Dendritic cell treated with granulocyte-macrophage colony-stimulating factor and Interleukin-4, amounts not matched to agents 40 ng/mL and 50 ng/mL, for 4 days (primary cell): ENCODE measurements at regions not wholly inside any gene's neighbourhood (a gene's known extent, or its start where the extent isn't known, plus 50 kb on each side); places are given as distances from the start of the nearest gene placed in this dataset.
"Not testable (repeated sequence)": the region's sequence is repeated elsewhere in the genome, so short reads cannot be mapped to it uniquely, and the experiment has no call there.

Experiments
- H3K27ac Mint-ChIP-seq: one replicate; pipeline ENCODE4 v1.8.0; 2022; ENCODE audit warnings: mild to moderate bottlenecking, mixed read lengths
- H3K27me3 Mint-ChIP-seq: one replicate; pipeline ENCODE4 v1.8.0; 2022; ENCODE audit warnings: mild to moderate bottlenecking, mixed read lengths
- H3K36me3 Mint-ChIP-seq: one replicate; pipeline ENCODE4 v1.8.0; 2022; ENCODE audit warnings: low read depth, mixed read lengths
- H3K4me1 Mint-ChIP-seq: one replicate; pipeline ENCODE4 v1.8.0; 2022; ENCODE audit warnings: low read depth, mixed read lengths
- H3K4me3 Mint-ChIP-seq: one replicate; pipeline ENCODE4 v1.8.0; 2022; ENCODE audit warnings: mild to moderate bottlenecking, moderate library complexity, mixed read lengths
- H3K9me3 Mint-ChIP-seq: one replicate; pipeline ENCODE4 v1.8.0; 2022; ENCODE audit warnings: mixed read lengths
- intact Hi-C: fragments of 100-400 bp; cut with micrococcal nuclease; formaldehyde crosslinking; loops from one replicate; pipeline ENCODE4 v1.15.0; 2022

- H3K4me1 Mint-ChIP-seq = no peaks in the 10 kb centered on the region
Observed at GRCh38 chr20:24855848-24856247, 93.2 kb upstream of the CST7 start.

GRCh38 chr20:24858500-24858899, 90.6 kb upstream of the CST7 start:
- intact Hi-C loops, H3K4me1 Mint-ChIP-seq, H3K27me3 Mint-ChIP-seq, H3K36me3 Mint-ChIP-seq, H3K4me3 Mint-ChIP-seq, H3K27ac Mint-ChIP-seq: not testable (repeated sequence)
- peaks cover 51% of the 10 kb centered on the region for H3K9me3 Mint-ChIP-seq

More at GRCh38 chr20:24855848-24856247, 93.2 kb upstream of the CST7 start:
- H3K27me3 Mint-ChIP-seq = no peaks in the 10 kb centered on the region
- H3K27ac Mint-ChIP-seq = no peak overlapping the region
- peaks cover 51% of the 10 kb centered on the region for H3K9me3 Mint-ChIP-seq
- intact Hi-C loops = no loop called here
- no peak overlapping the region for H3K4me3 Mint-ChIP-seq
- H3K36me3 Mint-ChIP-seq = no peaks in the 10 kb centered on the region

- peaks cover 48% of the 10 kb centered on the region for H3K9me3 Mint-ChIP-seq
- no peaks in the 10 kb centered on the region for H3K4me1 Mint-ChIP-seq
- no peaks in the 10 kb centered on the region for H3K36me3 Mint-ChIP-seq
- H3K27me3 Mint-ChIP-seq = no peaks in the 10 kb centered on the region
- intact Hi-C loops = no loop called here
- no peak overlapping the region for H3K27ac Mint-ChIP-seq
- no peak overlapping the region for H3K4me3 Mint-ChIP-seq
Observed at GRCh38 chr20:24859539-24859938, 89.5 kb upstream of the CST7 start.

- no peaks in the 10 kb centered on the region for H3K27me3 Mint-ChIP-seq
- no peaks in the 10 kb centered on the region for H3K36me3 Mint-ChIP-seq
- H3K27ac Mint-ChIP-seq = no peak overlapping the region
- no peaks in the 10 kb centered on the region for H3K4me1 Mint-ChIP-seq
- H3K4me3 Mint-ChIP-seq = no peak overlapping the region
- H3K9me3 Mint-ChIP-seq = peaks cover 42% of the 10 kb centered on the region
- intact Hi-C loops = no loop called here
Observed at GRCh38 chr20:24862186-24862585, 86.9 kb upstream of the CST7 start.

DNA sequence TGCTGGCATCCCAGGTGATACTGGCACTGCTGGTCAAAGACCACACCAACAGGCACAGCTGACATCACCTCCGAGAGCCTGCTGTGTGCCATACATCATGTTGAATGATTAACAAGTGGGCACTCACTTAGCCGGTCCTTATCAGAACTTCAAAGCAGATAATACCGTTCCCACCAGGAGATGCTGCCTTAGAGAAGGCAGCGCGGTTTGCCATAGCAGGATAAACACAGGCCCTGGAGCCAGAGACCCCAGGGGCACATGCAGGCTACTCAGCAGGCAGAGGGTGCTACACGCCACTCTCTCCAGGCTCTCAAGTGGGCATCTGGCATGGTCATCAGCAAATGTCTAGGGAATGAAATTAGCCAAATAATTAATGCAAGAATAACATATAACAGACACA, 86.5 kb upstream of the CST7 start:
- H3K4me3 Mint-ChIP-seq = no peak overlapping the region
- peaks cover 37% of the 10 kb centered on the region for H3K9me3 Mint-ChIP-seq
- intact Hi-C loops = no loop called here
- no peaks in the 10 kb centered on the region for H3K36me3 Mint-ChIP-seq
- H3K27me3 Mint-ChIP-seq = no peaks in the 10 kb centered on the region
- H3K27ac Mint-ChIP-seq = no peak overlapping the region
- H3K4me1 Mint-ChIP-seq = no peaks in the 10 kb centered on the region

DNA sequence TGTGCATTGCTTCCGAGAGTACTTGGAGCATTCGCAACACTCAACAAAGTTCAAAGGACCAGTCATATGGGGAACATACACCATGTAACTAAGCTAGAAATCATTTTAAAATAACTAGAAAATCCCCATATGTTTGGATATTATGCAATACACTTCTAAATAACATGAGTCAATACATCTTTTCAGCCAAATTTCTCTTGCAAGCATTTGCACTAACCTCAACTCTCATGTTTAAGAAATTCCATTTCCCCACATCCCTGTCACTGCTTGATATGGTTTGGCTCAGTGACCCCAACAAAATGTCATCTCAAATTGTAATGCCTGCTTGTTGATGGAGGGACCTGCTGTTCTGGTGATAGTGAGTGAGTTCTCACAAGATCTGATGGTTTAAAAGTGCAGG, 85.7 kb upstream of the CST7 start:
- intact Hi-C loops = no loop called here
- H3K4me3 Mint-ChIP-seq = no peak overlapping the region
- no peak overlapping the region for H3K27ac Mint-ChIP-seq
- H3K4me1 Mint-ChIP-seq = no peaks in the 10 kb centered on the region
- no peaks in the 10 kb centered on the region for H3K36me3 Mint-ChIP-seq
- H3K27me3 Mint-ChIP-seq = no peaks in the 10 kb centered on the region
- peaks cover 36% of the 10 kb centered on the region for H3K9me3 Mint-ChIP-seq

- Mint-ChIP-seq H3K4me3 (no peak overlapping the region), H3K27ac (no peak overlapping the region)
Observed at GRCh38 chr20:24866008-24866407, 83.1 kb upstream of the CST7 start.

DNA sequence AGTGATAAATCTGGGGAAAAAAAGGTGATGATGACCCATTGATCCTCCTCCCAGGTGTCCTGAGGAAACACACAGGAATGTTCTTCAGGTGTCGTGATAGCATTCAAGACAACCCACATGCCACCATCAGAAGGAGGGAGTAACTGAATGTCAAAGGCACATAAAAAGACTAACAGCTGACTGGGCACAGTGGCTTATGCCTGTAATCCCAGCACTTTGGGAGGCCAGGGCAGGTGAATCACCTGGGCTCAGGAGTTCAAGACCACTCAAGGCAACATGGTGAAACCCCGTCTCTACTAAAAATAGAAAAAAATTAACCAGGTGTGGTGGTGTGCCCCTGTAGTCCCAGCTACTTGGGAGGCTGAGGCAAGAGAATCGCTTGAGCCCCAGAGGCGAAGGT, 82.3 kb upstream of the CST7 start:
- H3K36me3 Mint-ChIP-seq = no peaks in the 10 kb centered on the region
- intact Hi-C loops = no loop called here
- H3K4me3 Mint-ChIP-seq = no peak overlapping the region
- no peaks in the 10 kb centered on the region for H3K4me1 Mint-ChIP-seq
- no peaks in the 10 kb centered on the region for H3K27me3 Mint-ChIP-seq
- peaks cover 20% of the 10 kb centered on the region for H3K9me3 Mint-ChIP-seq
- H3K27ac Mint-ChIP-seq = no peak overlapping the region

More at GRCh38 chr20:24866008-24866407, 83.1 kb upstream of the CST7 start:
- no peaks in the 10 kb centered on the region for H3K4me1 Mint-ChIP-seq
- intact Hi-C loops = no loop called here
- no peaks in the 10 kb centered on the region for H3K27me3 Mint-ChIP-seq
- no peaks in the 10 kb centered on the region for H3K36me3 Mint-ChIP-seq
- H3K9me3 Mint-ChIP-seq = peaks cover 20% of the 10 kb centered on the region

DNA sequence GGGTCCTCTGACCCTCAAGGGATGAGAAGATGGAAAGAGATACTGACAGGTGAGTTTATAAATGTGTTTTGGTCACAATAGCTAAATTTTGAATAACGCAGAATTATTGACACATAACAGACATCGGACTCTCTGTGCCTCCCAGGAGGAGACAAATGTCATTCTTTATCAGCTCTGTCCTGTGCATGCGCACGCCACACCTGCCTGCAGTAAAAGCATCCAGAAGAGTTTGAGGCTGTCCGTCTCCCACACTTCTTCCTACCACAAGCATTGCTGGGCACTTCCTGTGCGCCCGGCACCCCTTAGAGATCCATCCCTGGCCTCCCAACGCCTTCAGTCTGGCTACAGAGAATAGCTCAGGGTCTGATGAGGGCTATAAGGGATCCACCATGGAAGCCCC, 81.5 kb upstream of the CST7 start:
- H3K36me3 Mint-ChIP-seq = no peaks in the 10 kb centered on the region
- no peak overlapping the region for H3K4me3 Mint-ChIP-seq
- peaks cover 4% of the 10 kb centered on the region for H3K27me3 Mint-ChIP-seq
- H3K27ac Mint-ChIP-seq = no peak overlapping the region
- no peaks in the 10 kb centered on the region for H3K4me1 Mint-ChIP-seq
- intact Hi-C loops = no loop called here
- peaks cover 20% of the 10 kb centered on the region for H3K9me3 Mint-ChIP-seq

DNA sequence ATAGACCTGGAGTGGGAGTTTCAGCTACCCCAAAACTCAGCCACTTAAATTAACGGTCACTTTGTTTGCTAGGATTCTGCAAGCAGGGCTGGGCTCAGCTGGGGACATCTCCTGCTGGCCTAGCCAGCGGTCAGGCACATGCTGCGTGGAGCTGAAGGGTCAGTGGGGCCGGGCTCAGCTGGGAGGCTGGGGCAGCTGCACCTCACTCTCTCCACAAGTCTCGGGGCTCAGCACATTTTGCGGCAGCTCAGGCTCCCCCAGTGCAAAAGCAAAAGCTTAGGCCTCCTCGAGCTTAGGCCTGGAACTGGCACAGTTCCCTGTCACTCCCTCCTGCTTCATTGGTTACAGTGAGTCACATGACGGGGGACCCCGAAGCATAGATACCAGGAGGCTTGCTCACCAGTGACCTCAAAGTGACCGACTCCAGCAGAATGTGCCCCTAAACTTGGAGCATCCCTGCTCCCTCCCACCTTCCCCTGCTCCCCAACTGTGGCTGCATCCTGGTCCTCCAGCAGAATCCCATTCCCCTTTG, 80.6 kb upstream of the CST7 start:
- Mint-ChIP-seq H3K27ac (no peak overlapping the region), H3K36me3 (no peaks in the 10 kb centered on the region), H3K4me3 (no peak overlapping the region), H3K4me1 (peaks cover 3% of the 10 kb centered on the region), H3K27me3 (peaks cover 8% of the 10 kb centered on the region), H3K9me3 (peaks cover 20% of the 10 kb centered on the region)
- intact Hi-C loops = no loop called here

GRCh38 chr20:24868959-24869358, 80.1 kb upstream of the CST7 start:
- Mint-ChIP-seq H3K4me1 (peaks cover 6% of the 10 kb centered on the region), H3K27ac (no peak overlapping the region), H3K4me3 (no peak overlapping the region), H3K9me3 (peaks cover 20% of the 10 kb centered on the region), H3K36me3 (no peaks in the 10 kb centered on the region), H3K27me3 (peaks cover 8% of the 10 kb centered on the region)
- intact Hi-C loops = no loop called here

GRCh38 chr20:24870057-24870456, 79.0 kb upstream of the CST7 start:
- peaks cover 8% of the 10 kb centered on the region for H3K27me3 Mint-ChIP-seq
- no peaks in the 10 kb centered on the region for H3K36me3 Mint-ChIP-seq
- peaks cover 6% of the 10 kb centered on the region for H3K4me1 Mint-ChIP-seq
- no peak overlapping the region for H3K27ac Mint-ChIP-seq
- H3K4me3 Mint-ChIP-seq = no peak overlapping the region
- peaks cover 11% of the 10 kb centered on the region for H3K9me3 Mint-ChIP-seq
- intact Hi-C loops = no loop called here

- Mint-ChIP-seq H3K4me3 (no peak overlapping the region), H3K4me1 (peaks cover 6% of the 10 kb centered on the region), H3K27me3 (peaks cover 8% of the 10 kb centered on the region), H3K27ac (no peak overlapping the region), H3K9me3 (peaks cover 3% of the 10 kb centered on the region), H3K36me3 (no peaks in the 10 kb centered on the region)
- intact Hi-C loops = no loop called here
Observed at GRCh38 chr20:24870881-24871280, 78.2 kb upstream of the CST7 start.

DNA sequence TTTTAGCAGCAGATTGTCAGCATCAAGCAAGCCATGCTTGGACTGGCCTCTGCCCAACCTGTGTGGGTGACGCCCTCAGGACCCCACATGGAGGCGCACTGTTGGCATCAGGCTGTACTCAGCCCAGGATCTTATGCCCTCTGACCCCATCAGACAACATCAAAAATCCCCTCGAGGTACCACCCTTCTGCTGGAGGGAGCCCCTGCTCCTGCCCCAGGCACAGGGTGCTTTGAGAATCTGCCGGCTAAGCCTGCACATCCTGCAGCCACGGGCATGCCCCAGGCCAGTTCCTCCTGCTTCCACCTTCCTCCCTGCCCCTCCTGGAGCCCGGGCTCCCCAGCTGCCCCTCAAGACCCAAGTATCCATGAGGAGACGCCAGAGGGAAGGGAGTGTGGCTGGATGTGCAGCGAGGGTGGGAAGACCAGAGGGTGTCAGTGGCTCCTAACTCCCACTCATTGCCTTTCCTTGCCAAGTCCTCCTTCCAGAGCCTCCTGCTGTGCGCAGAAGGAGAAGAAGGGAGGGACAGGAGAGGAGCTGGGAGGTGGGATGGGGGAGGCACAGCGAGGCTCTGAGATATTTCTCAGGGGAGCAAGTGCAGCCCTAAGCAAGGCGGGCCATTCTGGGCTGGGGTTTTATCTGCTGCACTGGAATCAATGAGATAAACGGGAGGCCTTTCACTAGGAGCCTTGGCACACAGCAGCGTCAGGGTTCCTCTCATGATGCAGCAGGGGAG, 77.4 kb upstream of the CST7 start:
- Mint-ChIP-seq H3K4me1 (peaks cover 6% of the 10 kb centered on the region), H3K9me3 (no peaks in the 10 kb centered on the region), H3K36me3 (no peaks in the 10 kb centered on the region), H3K4me3 (no peak overlapping the region), H3K27me3 (peaks cover 8% of the 10 kb centered on the region), H3K27ac (no peak overlapping the region)
- intact Hi-C loops = no loop called here
